ENCODE measurements at regions not wholly inside any gene's neighbourhood (a gene's known extent, or its start where the extent isn't known, plus 50 kb on each side); places are given as distances from the start of the nearest gene placed in this dataset.

DNA sequence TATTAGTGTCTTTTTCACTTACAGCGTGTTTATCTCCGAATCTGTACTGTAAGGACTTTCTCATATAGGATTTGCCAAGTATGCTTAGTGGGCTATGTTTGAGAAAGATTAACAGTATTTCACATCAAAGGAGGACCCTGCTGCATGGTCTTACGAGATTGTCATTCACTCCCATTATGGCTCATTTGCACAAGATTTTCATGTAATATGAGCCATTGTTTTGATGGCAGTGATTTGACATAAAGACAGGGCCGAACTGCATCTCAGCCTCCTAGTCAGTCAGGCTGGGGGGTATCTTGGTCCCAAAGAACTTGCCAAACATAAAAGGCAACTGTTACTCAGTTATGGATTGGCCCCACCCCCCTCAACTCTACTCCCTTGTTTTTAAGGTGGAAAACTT is 205.9 kb downstream of the ZIC1 start:
- intact Hi-C loops (cut with DNase I, micrococcal nuclease) = no loop called here
- no peaks in the 10 kb centered on the region for H3K27me3 ChIP-seq (ENCODE audit: control insufficient read depth in 1 of 2, insufficient read depth in 2 of 2, low read length in 2 of 2)
- DNase-seq (no peak), ATAC-seq (ENCODE audit: poor library complexity) (no peak)
- H3K27ac ChIP-seq (ENCODE audit: low read depth in 1 of 2, low read length in 2 of 2) = no peak overlapping the region
- no peaks in the 10 kb centered on the region for H3K4me1 ChIP-seq (ENCODE audit: insufficient read depth, low read length)
- H3K27me3 Mint-ChIP-seq = no peaks in the 10 kb centered on the region
- H3K27ac Mint-ChIP-seq = no peak overlapping the region
- H3K4me3 Mint-ChIP-seq = no peak overlapping the region
- H3K9me3 ChIP-seq (ENCODE audit: control insufficient read depth in 1 of 2, insufficient read depth in 1 of 2, low read length in 2 of 2) = no peaks in the 10 kb centered on the region
- H3K36me3 ChIP-seq (ENCODE audit: insufficient read depth, low read length) = no peaks in the 10 kb centered on the region
- H3K4me1 Mint-ChIP-seq (ENCODE audit: low read depth) = no peaks in the 10 kb centered on the region
- CTCF ChIA-PET = no interaction called here
- POLR2A ChIA-PET = no interaction called here
- no peaks in the 10 kb centered on the region for H3K36me3 Mint-ChIP-seq (ENCODE audit: low read depth)
- no peak overlapping the region for H3K4me3 ChIP-seq (ENCODE audit: low read length)
- peaks cover 6% of the 10 kb centered on the region for H3K9me3 Mint-ChIP-seq
- no peak for TF ChIP-seq CTCF (IDR thresholded peaks at IDR 0.05)

DNA sequence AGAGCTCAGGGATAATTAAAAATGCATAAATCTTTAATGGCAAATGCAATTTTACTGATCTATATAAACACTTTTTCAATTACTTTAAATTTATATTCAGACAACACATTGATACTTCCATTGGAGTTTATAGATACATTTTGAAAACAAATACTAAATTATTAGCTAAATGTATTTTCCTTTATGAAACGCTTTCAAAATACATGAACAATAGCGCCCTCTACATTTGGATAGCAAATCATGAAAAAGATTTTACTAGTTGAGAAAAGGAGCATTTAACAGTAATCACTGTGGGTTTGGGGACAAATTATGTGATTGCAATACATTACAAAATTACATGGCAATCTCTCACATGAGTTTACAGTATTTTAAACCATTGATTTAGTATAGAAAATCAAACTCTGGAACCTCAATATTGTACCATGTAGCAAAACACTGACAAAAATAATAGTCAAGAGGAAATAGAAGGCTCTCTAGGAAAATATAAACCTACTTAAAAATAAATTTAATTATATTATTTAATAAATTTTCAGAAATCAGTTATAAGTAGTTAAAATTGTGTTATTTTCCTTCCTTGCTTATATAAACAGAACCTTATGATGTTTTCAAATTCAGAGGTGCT is 207.9 kb downstream of the ZIC1 start:
- ChIA-PET CTCF (no interaction called here), POLR2A (no interaction called here)
- Mint-ChIP-seq H3K9me3 (peaks cover 3% of the 10 kb centered on the region), H3K4me1 (ENCODE audit: low read depth) (no peaks in the 10 kb centered on the region), H3K4me3 (no peak overlapping the region), H3K27ac (no peak overlapping the region), H3K36me3 (ENCODE audit: low read depth) (no peaks in the 10 kb centered on the region), H3K27me3 (no peaks in the 10 kb centered on the region)
- no peak overlapping the region for H3K4me3 ChIP-seq (ENCODE audit: low read length)
- no peaks in the 10 kb centered on the region for H3K27me3 ChIP-seq (ENCODE audit: control insufficient read depth in 1 of 2, insufficient read depth in 2 of 2, low read length in 2 of 2)
- no peaks in the 10 kb centered on the region for H3K36me3 ChIP-seq (ENCODE audit: insufficient read depth, low read length)
- no peak for TF ChIP-seq CTCF (IDR thresholded peaks at IDR 0.05)
- H3K27ac ChIP-seq (ENCODE audit: low read depth in 1 of 2, low read length in 2 of 2) = no peak overlapping the region
- DNase-seq (no peak), ATAC-seq (ENCODE audit: poor library complexity) (no peak)
- H3K4me1 ChIP-seq (ENCODE audit: insufficient read depth, low read length) = no peaks in the 10 kb centered on the region
- H3K9me3 ChIP-seq (ENCODE audit: control insufficient read depth in 1 of 2, insufficient read depth in 1 of 2, low read length in 2 of 2) = no peaks in the 10 kb centered on the region
- intact Hi-C loops (cut with DNase I, micrococcal nuclease) = no loop called here

DNA sequence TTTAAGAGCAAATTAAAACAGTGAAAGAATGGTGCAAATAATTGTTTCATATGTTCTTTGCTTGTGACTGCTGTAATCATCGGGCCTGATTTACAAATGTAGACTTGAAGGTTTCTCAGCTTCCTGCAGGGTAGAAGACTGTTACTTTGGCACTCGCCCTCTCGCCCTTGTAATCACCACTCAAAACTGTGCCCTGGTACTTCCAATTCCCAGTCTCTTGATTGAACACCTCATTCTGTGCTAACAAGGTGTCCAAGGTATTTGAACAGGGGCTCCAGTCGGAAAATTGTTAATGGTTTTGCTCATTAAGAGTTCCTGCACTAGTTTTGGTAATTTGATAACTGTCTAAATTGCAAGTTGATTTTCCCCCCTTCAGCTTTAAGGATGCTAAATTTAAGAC is 209.5 kb downstream of the ZIC1 start:
- no peak for TF ChIP-seq CTCF (IDR thresholded peaks at IDR 0.05)
- Histone ChIP-seq H3K9me3 (ENCODE audit: control insufficient read depth in 1 of 2, insufficient read depth in 1 of 2, low read length in 2 of 2) (no peaks in the 10 kb centered on the region), H3K27me3 (ENCODE audit: control insufficient read depth in 1 of 2, insufficient read depth in 2 of 2, low read length in 2 of 2) (no peaks in the 10 kb centered on the region), H3K4me1 (ENCODE audit: insufficient read depth, low read length) (no peaks in the 10 kb centered on the region), H3K27ac (ENCODE audit: low read depth in 1 of 2, low read length in 2 of 2) (no peak overlapping the region), H3K36me3 (ENCODE audit: insufficient read depth, low read length) (no peaks in the 10 kb centered on the region), H3K4me3 (ENCODE audit: low read length) (no peak overlapping the region)
- ChIA-PET POLR2A (no interaction called here), CTCF (no interaction called here)
- H3K4me3 Mint-ChIP-seq = no peak overlapping the region
- H3K36me3 Mint-ChIP-seq (ENCODE audit: low read depth) = no peaks in the 10 kb centered on the region
- DNase-seq (no peak), ATAC-seq (ENCODE audit: poor library complexity) (no peak)
- no peaks in the 10 kb centered on the region for H3K27me3 Mint-ChIP-seq
- peaks cover 3% of the 10 kb centered on the region for H3K9me3 Mint-ChIP-seq
- intact Hi-C loops (cut with DNase I, micrococcal nuclease) = no loop called here
- H3K27ac Mint-ChIP-seq = no peak overlapping the region
- no peaks in the 10 kb centered on the region for H3K4me1 Mint-ChIP-seq (ENCODE audit: low read depth)

All from CD4-positive, alpha-beta T cell (primary cell).